Liver (tissue), 3 donors: ENCODE measurements at regions not wholly inside any gene's neighbourhood (a gene's known extent, or its start where the extent isn't known, plus 50 kb on each side); places are given as distances from the start of the nearest gene placed in this dataset.

Experiments used
- EGR1 ChIP-seq, 2 donors: IDR thresholded peaks; 2 replicates each; pipeline ENCODE4 v1.6.1; 2016 to 2018; ENCODE audit warnings: antibody characterized with exemption in 2 of 2, low read depth in 2 of 2
- GABPA ChIP-seq, 2 donors: IDR thresholded peaks in 1 of 2; conservative IDR thresholded peaks in 1 of 2; 2 replicates each; pipeline ENCODE4 v1.6.1; 2016; ENCODE audit warnings: antibody characterized with exemption in 2 of 2, mild to moderate bottlenecking in 1 of 2, moderate library complexity in 1 of 2
- JUND ChIP-seq, 2 donors: IDR thresholded peaks; 2 replicates each; pipeline ENCODE4 v1.6.1; 2016; ENCODE audit warnings: antibody characterized with exemption in 2 of 2
- RAD21 ChIP-seq, 2 donors: IDR thresholded peaks; 2 replicates each; pipeline ENCODE4 v1.6.1; 2016; ENCODE audit warnings: antibody characterized with exemption in 2 of 2, mild to moderate bottlenecking in 2 of 2
- RXRA ChIP-seq, 2 donors: IDR thresholded peaks; 2 replicates each; pipeline ENCODE4 v1.6.1; 2017 to 2018; ENCODE audit warnings: antibody characterized with exemption in 2 of 2, mild to moderate bottlenecking in 1 of 2
- TAF1 ChIP-seq: conservative IDR thresholded peaks from 2 replicates; pipeline ENCODE4 v1.6.1; 2016; ENCODE audit warnings: antibody characterized with exemption, mild to moderate bottlenecking
- YY1 ChIP-seq: IDR thresholded peaks from 2 replicates; pipeline ENCODE4 v1.6.1; 2016; ENCODE audit warnings: antibody characterized with exemption, mild to moderate bottlenecking
- TF ChIP-seq, protein P1 (sequence below): fragments of 150-350 bp; IDR thresholded peaks from 2 replicates; pipeline ENCODE4 v1.5.1; 2017; ENCODE audit warnings: improper control_type of control experiment, low read depth, low read length; ENCODE audit not compliant: missing input control
- TF ChIP-seq, protein P2 (sequence below): IDR thresholded peaks from 2 replicates; pipeline ENCODE4 v1.6.1; 2016; ENCODE audit warnings: antibody characterized with exemption
- TF ChIP-seq, protein P3 (sequence below): IDR thresholded peaks from 2 replicates; pipeline ENCODE4 v1.6.1; 2016; ENCODE audit warnings: antibody characterized with exemption, mild to moderate bottlenecking
- donor health status: healthy.
- donor health status: healthy.

DNA sequence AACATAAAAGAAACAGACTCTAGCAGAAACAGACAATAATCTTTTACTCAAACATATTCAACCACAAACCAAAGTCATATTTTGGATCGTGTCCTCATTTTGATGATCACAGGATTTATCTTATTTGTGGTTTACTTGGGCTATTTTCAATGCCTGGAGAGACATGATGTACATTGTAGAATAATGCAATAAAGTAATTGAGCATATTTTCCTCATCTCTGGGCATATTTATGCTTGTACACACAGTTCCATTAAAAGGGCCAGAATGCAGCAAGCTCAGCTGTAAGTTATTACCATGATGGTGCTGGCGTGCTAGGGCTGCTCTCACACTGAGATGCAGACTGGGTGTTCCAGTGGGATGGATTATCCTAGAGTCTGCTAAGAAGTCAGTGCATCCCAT, 456.7 kb downstream of the TLE4 start:
- TF ChIP-seq, protein P1, sequence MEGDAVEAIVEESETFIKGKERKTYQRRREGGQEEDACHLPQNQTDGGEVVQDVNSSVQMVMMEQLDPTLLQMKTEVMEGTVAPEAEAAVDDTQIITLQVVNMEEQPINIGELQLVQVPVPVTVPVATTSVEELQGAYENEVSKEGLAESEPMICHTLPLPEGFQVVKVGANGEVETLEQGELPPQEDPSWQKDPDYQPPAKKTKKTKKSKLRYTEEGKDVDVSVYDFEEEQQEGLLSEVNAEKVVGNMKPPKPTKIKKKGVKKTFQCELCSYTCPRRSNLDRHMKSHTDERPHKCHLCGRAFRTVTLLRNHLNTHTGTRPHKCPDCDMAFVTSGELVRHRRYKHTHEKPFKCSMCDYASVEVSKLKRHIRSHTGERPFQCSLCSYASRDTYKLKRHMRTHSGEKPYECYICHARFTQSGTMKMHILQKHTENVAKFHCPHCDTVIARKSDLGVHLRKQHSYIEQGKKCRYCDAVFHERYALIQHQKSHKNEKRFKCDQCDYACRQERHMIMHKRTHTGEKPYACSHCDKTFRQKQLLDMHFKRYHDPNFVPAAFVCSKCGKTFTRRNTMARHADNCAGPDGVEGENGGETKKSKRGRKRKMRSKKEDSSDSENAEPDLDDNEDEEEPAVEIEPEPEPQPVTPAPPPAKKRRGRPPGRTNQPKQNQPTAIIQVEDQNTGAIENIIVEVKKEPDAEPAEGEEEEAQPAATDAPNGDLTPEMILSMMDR: no peak
- TF ChIP-seq, protein P2, sequence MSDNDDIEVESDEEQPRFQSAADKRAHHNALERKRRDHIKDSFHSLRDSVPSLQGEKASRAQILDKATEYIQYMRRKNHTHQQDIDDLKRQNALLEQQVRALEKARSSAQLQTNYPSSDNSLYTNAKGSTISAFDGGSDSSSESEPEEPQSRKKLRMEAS: no peak
- TF ChIP-seq RXRA (IDR thresholded peaks at IDR 0.05) (no peak), EGR1 (IDR thresholded peaks at IDR 0.05; ENCODE audit: low read depth in 2 of 2) (no peak), TAF1 (no peak), GABPA (IDR thresholded peaks at IDR 0.05 in 1 of 2, conservative IDR thresholded peaks at IDR 0.05 in 1 of 2) (no peak), RAD21 (IDR thresholded peaks at IDR 0.05) (no peak), JUND (IDR thresholded peaks at IDR 0.05) (no peak), YY1 (no peak)
- TF ChIP-seq, protein P3, sequence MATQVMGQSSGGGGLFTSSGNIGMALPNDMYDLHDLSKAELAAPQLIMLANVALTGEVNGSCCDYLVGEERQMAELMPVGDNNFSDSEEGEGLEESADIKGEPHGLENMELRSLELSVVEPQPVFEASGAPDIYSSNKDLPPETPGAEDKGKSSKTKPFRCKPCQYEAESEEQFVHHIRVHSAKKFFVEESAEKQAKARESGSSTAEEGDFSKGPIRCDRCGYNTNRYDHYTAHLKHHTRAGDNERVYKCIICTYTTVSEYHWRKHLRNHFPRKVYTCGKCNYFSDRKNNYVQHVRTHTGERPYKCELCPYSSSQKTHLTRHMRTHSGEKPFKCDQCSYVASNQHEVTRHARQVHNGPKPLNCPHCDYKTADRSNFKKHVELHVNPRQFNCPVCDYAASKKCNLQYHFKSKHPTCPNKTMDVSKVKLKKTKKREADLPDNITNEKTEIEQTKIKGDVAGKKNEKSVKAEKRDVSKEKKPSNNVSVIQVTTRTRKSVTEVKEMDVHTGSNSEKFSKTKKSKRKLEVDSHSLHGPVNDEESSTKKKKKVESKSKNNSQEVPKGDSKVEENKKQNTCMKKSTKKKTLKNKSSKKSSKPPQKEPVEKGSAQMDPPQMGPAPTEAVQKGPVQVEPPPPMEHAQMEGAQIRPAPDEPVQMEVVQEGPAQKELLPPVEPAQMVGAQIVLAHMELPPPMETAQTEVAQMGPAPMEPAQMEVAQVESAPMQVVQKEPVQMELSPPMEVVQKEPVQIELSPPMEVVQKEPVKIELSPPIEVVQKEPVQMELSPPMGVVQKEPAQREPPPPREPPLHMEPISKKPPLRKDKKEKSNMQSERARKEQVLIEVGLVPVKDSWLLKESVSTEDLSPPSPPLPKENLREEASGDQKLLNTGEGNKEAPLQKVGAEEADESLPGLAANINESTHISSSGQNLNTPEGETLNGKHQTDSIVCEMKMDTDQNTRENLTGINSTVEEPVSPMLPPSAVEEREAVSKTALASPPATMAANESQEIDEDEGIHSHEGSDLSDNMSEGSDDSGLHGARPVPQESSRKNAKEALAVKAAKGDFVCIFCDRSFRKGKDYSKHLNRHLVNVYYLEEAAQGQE: no peak
